ENCODE measurements at regions not wholly inside any gene's neighbourhood (a gene's known extent, or its start where the extent isn't known, plus 50 kb on each side); places are given as distances from the start of the nearest gene placed in this dataset.
"Not testable (repeated sequence)": the region's sequence is repeated elsewhere in the genome, so short reads cannot be mapped to it uniquely, and the experiment has no call there.

GRCh38 chr13:34381228-34381627 lies 560.8 kb upstream of the NBEA start:
- DNase-seq = no peak

- DNase-seq = no peak
Observed at GRCh38 chr13:34383728-34384127, 558.3 kb upstream of the NBEA start.

GRCh38 chr13:34386229-34386628 lies 555.8 kb upstream of the NBEA start:
- not testable (repeated sequence) for DNase-seq

GRCh38 chr13:34391076-34391475 lies 551.0 kb upstream of the NBEA start:
- no peak for DNase-seq

- no peak for DNase-seq
Observed at GRCh38 chr13:34401696-34402095, 540.4 kb upstream of the NBEA start.

- no peak for DNase-seq
Observed at GRCh38 chr13:34405410-34406181, 536.5 kb upstream of the NBEA start.

GRCh38 chr13:34408640-34409039 lies 533.4 kb upstream of the NBEA start:
- DNase-seq = no peak

- no peak for DNase-seq
Observed at GRCh38 chr13:34409496-34410182, 532.4 kb upstream of the NBEA start.

GRCh38 chr13:34410678-34411077 lies 531.4 kb upstream of the NBEA start:
- DNase-seq = no peak

- DNase-seq = no peak
Observed at GRCh38 chr13:34411177-34411576, 530.9 kb upstream of the NBEA start.

- no peak for DNase-seq
Observed at GRCh38 chr13:34411894-34412293, 530.2 kb upstream of the NBEA start.

- no peak for DNase-seq
Observed at GRCh38 chr13:34412295-34412694, 529.8 kb upstream of the NBEA start.

- DNase-seq = no peak
Observed at GRCh38 chr13:34412817-34413375, 529.2 kb upstream of the NBEA start.

GRCh38 chr13:34413538-34414210 lies 528.4 kb upstream of the NBEA start:
- DNase-seq = no peak

- DNase-seq = no peak
Observed at GRCh38 chr13:34414616-34415015, 527.5 kb upstream of the NBEA start.

GRCh38 chr13:34416971-34417380 lies 525.1 kb upstream of the NBEA start:
- DNase-seq = peak; percentile 55

- DNase-seq = no peak
Observed at GRCh38 chr13:34417896-34418295, 524.2 kb upstream of the NBEA start.

- DNase-seq = peak; percentile 67
Observed at GRCh38 chr13:34419025-34419424, 523.0 kb upstream of the NBEA start.

- no peak for DNase-seq
Observed at GRCh38 chr13:34419755-34420154, 522.3 kb upstream of the NBEA start.

GRCh38 chr13:34420702-34421346 lies 521.2 kb upstream of the NBEA start:
- DNase-seq = no peak

- no peak for DNase-seq
Observed at GRCh38 chr13:34421347-34421719, 520.7 kb upstream of the NBEA start.

GRCh38 chr13:34421858-34422475 lies 520.1 kb upstream of the NBEA start:
- DNase-seq = no peak

GRCh38 chr13:34422956-34423355 lies 519.1 kb upstream of the NBEA start:
- DNase-seq = no peak

Data from NCI-H1092 treated with DMSO at 0.1 percent for 48 hours (cell line).